ENCODE measurements at regions not wholly inside any gene's neighbourhood (a gene's known extent, or its start where the extent isn't known, plus 50 kb on each side); places are given as distances from the start of the nearest gene placed in this dataset. TPM values are rescaled to one million over a fixed set of nuclear protein-coding genes. Genes with fewer than 3 reads are reported as not detected.

Small RNA genes in the stretch of these regions (small RNA-seq; reads per million reads assigned to genes)
- gene RN7SL496P (ENCODE audit: low replicate concordance) = not detected
- not detected for gene RNU6-719P (ENCODE audit: low replicate concordance)
